ENCODE measurements at regions not wholly inside any gene's neighbourhood (a gene's known extent, or its start where the extent isn't known, plus 50 kb on each side); places are given as distances from the start of the nearest gene placed in this dataset.

GRCh38 chr12:16669756-16670155, 63.8 kb upstream of the LMO3 start:
- H3K27me3 Mint-ChIP-seq (ENCODE audit: low read depth), result no peaks in the 10 kb centered on the region

More at GRCh38 chr12:16669756-16670155, 63.8 kb upstream of the LMO3 start:
- ATAC-seq (no peak), DNase-seq (ENCODE audit: low spot score) (no peak)
- no peaks in the 10 kb centered on the region for H3K9me3 Mint-ChIP-seq
- H3K36me3 Mint-ChIP-seq, result no peaks in the 10 kb centered on the region
- H3K4me3 Mint-ChIP-seq, result no peak overlapping the region
- POLR2A ChIA-PET, result no interaction called here
- CTCF ChIA-PET, result no interaction called here
- no peak overlapping the region for H3K27ac Mint-ChIP-seq
- TF ChIP-seq ZNF416 (CRISPR knock-in tag; IDR thresholded peaks at IDR 0.05) (no peak), E2F5 (CRISPR knock-in tag; IDR thresholded peaks at IDR 0.05) (no peak), ZMAT4 (CRISPR knock-in tag; IDR thresholded peaks at IDR 0.05) (no peak), JUN (CRISPR knock-in tag; IDR thresholded peaks at IDR 0.05) (no peak), ZNF219 (CRISPR knock-in tag; IDR thresholded peaks at IDR 0.05; ENCODE audit: borderline replicate concordance) (no peak), AFF4 (CRISPR knock-in tag; IDR thresholded peaks at IDR 0.05; ENCODE audit: borderline replicate concordance) (no peak), ZNF425 (CRISPR knock-in tag; conservative IDR thresholded peaks at IDR 0.05) (no peak), CREB1 (CRISPR knock-in tag; IDR thresholded peaks at IDR 0.05) (no peak), NR3C1 (CRISPR knock-in tag; conservative IDR thresholded peaks at IDR 0.05; ENCODE audit: low read depth) (no peak), CREM (CRISPR knock-in tag; IDR thresholded peaks at IDR 0.05) (no peak), USF2 (CRISPR knock-in tag; IDR thresholded peaks at IDR 0.05) (no peak), ETV6 (CRISPR knock-in tag; IDR thresholded peaks at IDR 0.05) (no peak), ERG (CRISPR knock-in tag; IDR thresholded peaks at IDR 0.05) (no peak), SOX15 (CRISPR knock-in tag; IDR thresholded peaks at IDR 0.05) (no peak), MLX (CRISPR knock-in tag; IDR thresholded peaks at IDR 0.05) (no peak), STAT6 (CRISPR knock-in tag; conservative IDR thresholded peaks at IDR 0.05; ENCODE audit: low read depth) (no peak)
- peaks cover 10% of the 10 kb centered on the region for H3K4me1 Mint-ChIP-seq
